ENCODE measurements at regions not wholly inside any gene's neighbourhood (a gene's known extent, or its start where the extent isn't known, plus 50 kb on each side); places are given as distances from the start of the nearest gene placed in this dataset.

DNA sequence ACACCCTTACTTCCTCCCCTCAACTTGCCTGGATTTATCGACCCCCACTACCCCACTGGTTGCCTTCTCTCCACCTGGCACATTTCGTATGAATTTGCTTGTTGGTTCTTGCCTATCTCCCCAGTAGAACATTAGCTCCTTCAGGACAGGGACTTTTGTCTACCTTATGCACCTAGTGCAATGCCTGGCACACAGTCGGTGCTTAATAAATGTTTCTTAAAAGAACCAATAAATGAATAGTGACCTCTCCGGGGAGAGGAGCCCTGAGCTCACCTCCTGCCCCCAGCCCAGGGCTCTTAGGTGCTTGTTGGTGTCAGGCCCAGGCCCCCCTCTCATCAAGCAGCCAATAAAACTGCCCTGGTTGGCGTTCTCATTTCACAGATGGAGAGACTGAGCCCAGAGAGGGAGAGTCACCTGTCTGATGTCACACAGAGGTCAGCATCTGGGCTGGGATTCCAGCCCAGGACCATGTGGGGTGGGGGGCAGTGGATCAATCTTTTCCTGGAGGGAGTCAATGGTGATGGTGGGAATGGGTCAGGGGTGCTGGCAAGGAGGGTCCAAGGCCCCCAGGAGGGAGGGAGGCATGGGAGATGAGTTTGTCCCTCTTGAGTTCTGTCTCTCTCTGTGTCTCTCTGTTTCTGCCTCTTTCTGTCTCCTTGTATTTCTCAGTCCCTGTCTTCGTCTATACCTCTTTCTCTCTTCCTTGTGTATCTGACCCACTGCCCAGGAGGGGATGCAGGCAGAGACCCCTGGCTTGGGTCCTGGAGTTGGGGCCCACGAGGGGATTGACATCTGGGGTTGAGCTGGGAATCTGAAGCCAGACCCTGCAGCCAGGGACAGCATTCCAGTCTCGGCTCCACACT is 89.6 kb downstream of the CEBPB start:
- TF ChIP-seq, protein P1, sequence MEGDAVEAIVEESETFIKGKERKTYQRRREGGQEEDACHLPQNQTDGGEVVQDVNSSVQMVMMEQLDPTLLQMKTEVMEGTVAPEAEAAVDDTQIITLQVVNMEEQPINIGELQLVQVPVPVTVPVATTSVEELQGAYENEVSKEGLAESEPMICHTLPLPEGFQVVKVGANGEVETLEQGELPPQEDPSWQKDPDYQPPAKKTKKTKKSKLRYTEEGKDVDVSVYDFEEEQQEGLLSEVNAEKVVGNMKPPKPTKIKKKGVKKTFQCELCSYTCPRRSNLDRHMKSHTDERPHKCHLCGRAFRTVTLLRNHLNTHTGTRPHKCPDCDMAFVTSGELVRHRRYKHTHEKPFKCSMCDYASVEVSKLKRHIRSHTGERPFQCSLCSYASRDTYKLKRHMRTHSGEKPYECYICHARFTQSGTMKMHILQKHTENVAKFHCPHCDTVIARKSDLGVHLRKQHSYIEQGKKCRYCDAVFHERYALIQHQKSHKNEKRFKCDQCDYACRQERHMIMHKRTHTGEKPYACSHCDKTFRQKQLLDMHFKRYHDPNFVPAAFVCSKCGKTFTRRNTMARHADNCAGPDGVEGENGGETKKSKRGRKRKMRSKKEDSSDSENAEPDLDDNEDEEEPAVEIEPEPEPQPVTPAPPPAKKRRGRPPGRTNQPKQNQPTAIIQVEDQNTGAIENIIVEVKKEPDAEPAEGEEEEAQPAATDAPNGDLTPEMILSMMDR (conservative IDR thresholded peaks at IDR 0.05): no peak
- TF ChIP-seq EZH2 (IDR thresholded peaks at IDR 0.05; ENCODE audit: low read depth): no peak

All from PC-9 (cell line).